Hematopoietic multipotent progenitor cell treated with erythropoietin and hydrocortisone succinate and interleukin-3 and kit ligand, for 17 days (in vitro differentiated cells): ENCODE measurements at regions not wholly inside any gene's neighbourhood (a gene's known extent, or its start where the extent isn't known, plus 50 kb on each side); places are given as distances from the start of the nearest gene placed in this dataset.
"Not testable (repeated sequence)": the region's sequence is repeated elsewhere in the genome, so short reads cannot be mapped to it uniquely, and the experiment has no call there.

ENCODE experiments used
- DNase-seq: peaks from one replicate; pipeline ENCODE4 v3.0.0-alpha.2; 2015; ENCODE audit warnings: low spot score

GRCh38 chr5:62178258-62178657 is 127.7 kb upstream of the KIF2A start:
- DNase-seq: no peak

GRCh38 chr5:62182802-62183201 is 123.2 kb upstream of the KIF2A start:
- DNase-seq: no peak

- DNase-seq: no peak
These were observed 122.3 kb upstream of the KIF2A start for GRCh38 chr5:62183727-62184126.

GRCh38 chr5:62184444-62184843 is 121.6 kb upstream of the KIF2A start:
- DNase-seq: no peak

- DNase-seq: no peak
These were observed 115.8 kb upstream of the KIF2A start for GRCh38 chr5:62190173-62190572.

- DNase-seq: no peak
These were observed 115.1 kb upstream of the KIF2A start for GRCh38 chr5:62190931-62191330.

GRCh38 chr5:62192958-62193357 is 113.0 kb upstream of the KIF2A start:
- DNase-seq: no peak

- not testable (repeated sequence) for DNase-seq
These were observed 109.5 kb upstream of the KIF2A start for GRCh38 chr5:62196532-62196931.

- no peak for DNase-seq
These were observed 108.3 kb upstream of the KIF2A start for GRCh38 chr5:62197697-62198096.

GRCh38 chr5:62198421-62198820 is 107.6 kb upstream of the KIF2A start:
- no peak for DNase-seq

- no peak for DNase-seq
These were observed 106.0 kb upstream of the KIF2A start for GRCh38 chr5:62199792-62200716.

GRCh38 chr5:62206150-62206829 is 99.7 kb upstream of the KIF2A start:
- no peak for DNase-seq

- no peak for DNase-seq
These were observed 97.7 kb upstream of the KIF2A start for GRCh38 chr5:62208218-62208852.

- no peak for DNase-seq
These were observed 94.6 kb upstream of the KIF2A start for GRCh38 chr5:62211405-62211804.

- no peak for DNase-seq
These were observed 93.4 kb upstream of the KIF2A start for GRCh38 chr5:62212648-62213047.

- DNase-seq: no peak
These were observed 91.3 kb upstream of the KIF2A start for GRCh38 chr5:62214701-62215100.

GRCh38 chr5:62216603-62217002 is 89.4 kb upstream of the KIF2A start:
- not testable (repeated sequence) for DNase-seq

GRCh38 chr5:62217095-62217494 is 88.9 kb upstream of the KIF2A start:
- DNase-seq: not testable (repeated sequence)

GRCh38 chr5:62218860-62219259 is 87.1 kb upstream of the KIF2A start:
- not testable (repeated sequence) for DNase-seq

GRCh38 chr5:62221881-62222280 is 84.1 kb upstream of the KIF2A start:
- not testable (repeated sequence) for DNase-seq

GRCh38 chr5:62222305-62222704 is 83.7 kb upstream of the KIF2A start:
- not testable (repeated sequence) for DNase-seq

- DNase-seq: not testable (repeated sequence)
These were observed 82.7 kb upstream of the KIF2A start for GRCh38 chr5:62223312-62223670.
